Fibroblast of lung (primary cell): ENCODE measurements at regions not wholly inside any gene's neighbourhood (a gene's known extent, or its start where the extent isn't known, plus 50 kb on each side); places are given as distances from the start of the nearest gene placed in this dataset.

Source experiments
- CTCF ChIP-seq, 2 donors: IDR thresholded peaks in 1 of 2; conservative IDR thresholded peaks in 1 of 2; 1 replicate in 1 of 2; 2 replicates in 1 of 2; pipeline ENCODE4 v1.5.1; 2011 to 2012; ENCODE audit warnings: low read length in 2 of 2, control low read depth in 1 of 2, inconsistent platforms in 1 of 2, low read depth in 1 of 2, mild to moderate bottlenecking in 1 of 2
- EZH2 ChIP-seq: IDR thresholded peaks from 2 replicates; pipeline ENCODE4 v1.5.1; 2012; ENCODE audit warnings: low read length, control low read depth, mild to moderate bottlenecking; ENCODE audit errors: missing control alignments

DNA sequence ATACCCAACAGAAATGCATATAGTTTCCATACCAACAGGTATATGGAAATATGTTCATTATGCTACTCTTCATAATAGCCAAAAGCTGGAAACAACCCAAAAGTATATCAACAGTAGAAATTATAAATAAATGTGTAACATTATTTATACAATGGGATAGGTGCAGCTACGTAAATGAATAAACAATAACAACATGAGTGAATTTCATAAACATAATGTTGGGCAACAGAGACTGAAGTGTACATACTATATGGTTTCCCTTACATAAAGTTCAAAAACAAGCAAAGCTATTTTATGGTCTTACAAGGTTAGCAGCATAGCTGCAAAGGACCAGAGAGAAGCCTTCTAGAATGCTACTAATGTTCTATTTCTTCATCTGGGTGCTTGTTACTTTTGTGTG is 305.0 kb downstream of the INSC start:
- TF ChIP-seq CTCF (conservative IDR thresholded peaks at IDR 0.05 in 1 of 2, IDR thresholded peaks at IDR 0.05 in 1 of 2; ENCODE audit: low read depth in 1 of 2, low read length in 2 of 2), result no peak
- TF ChIP-seq EZH2, result no peak
